ENCODE measurements at regions not wholly inside any gene's neighbourhood (a gene's known extent, or its start where the extent isn't known, plus 50 kb on each side); places are given as distances from the start of the nearest gene placed in this dataset.
A peak's percentile ranks its signal among the peaks of the same experiment; 100 is the strongest.

- Histone ChIP-seq H3K27ac (ENCODE audit: extremely low read depth, low read depth, low read length) (no peak overlapping the region), H3K9me1 (ENCODE audit: control insufficient read depth, insufficient read depth, low read length) (no peaks in the 10 kb centered on the region), H3K4me1 (replicated peaks in 1 of 2; ENCODE audit: control insufficient read depth in 2 of 2, insufficient read depth in 2 of 2, low read length in 2 of 2) (no peaks in the 10 kb centered on the region), H3K27me3 (ENCODE audit: control insufficient read depth in 2 of 2, insufficient read depth in 2 of 2, low read length in 2 of 2) (peaks cover 10 to 38% of the 10 kb centered on the region in 2 experiments), H3K9ac (ENCODE audit: insufficient read depth in 1 of 2, low read depth in 2 of 2, low read length in 2 of 2) (no peak overlapping the region), H3K36me3 (ENCODE audit: control insufficient read depth, insufficient read depth, low read length) (no peaks in the 10 kb centered on the region), H3K4me2 (ENCODE audit: insufficient read depth, low read length) (no peak overlapping the region), H3K9me3 (replicated peaks; ENCODE audit: control insufficient read depth, insufficient read depth, low read depth, low read length) (no peaks in the 10 kb centered on the region), H3K79me2 (ENCODE audit: control insufficient read depth, insufficient read depth, low read length) (no peaks in the 10 kb centered on the region), H4K20me1 (replicated peaks; ENCODE audit: control insufficient read depth, insufficient read depth, low read length) (no peaks in the 10 kb centered on the region), H2AFZ (ENCODE audit: low read depth, low read length) (no peak overlapping the region), H3K4me3 (no peak overlapping the region)
- WGBS (ENCODE audit: insufficient coverage, low coverage, missing lambda C conversion rate): 0% methylated on average over 4 of the region's 4 CpGs
- ATAC-seq (no peak), DNase-seq (ENCODE audit: extremely low read depth in 1 of 4, low spot score in 3 of 4) (no peak), FAIRE-seq (no peak)
- ChIA-PET POLR2A (no interaction called here), CTCF (ENCODE audit: low intra/inter-chr PET ratio) (no interaction called here)
- intact Hi-C loops (cut with micrococcal nuclease) (no loop called here), in situ Hi-C loops (cut with MboI) (no loop called here)
- TF ChIP-seq PBX2 (CRISPR knock-in tag; IDR thresholded peaks at IDR 0.05; ENCODE audit: low read depth) (no peak), PBX2 (tag; conservative IDR thresholded peaks at IDR 0.05; ENCODE audit: low read depth) (0 out of 2 replicates have a peak, but pooled peaks have one; percentile 12), FOXJ3 (CRISPR knock-in tag; IDR thresholded peaks at IDR 0.05) (no peak), MEIS2 (IDR thresholded peaks at IDR 0.05; ENCODE audit: partially characterized antibody) (peak; percentile 37), RBM25 (IDR thresholded peaks at IDR 0.05; ENCODE audit: low read depth, low read length, severe bottlenecking) (no peak)
- no TSS peak for BruUV-seq (replicated peaks)
These were observed 186.1 kb upstream of the E2F8 start for GRCh38 chr11:19426756-19427403.
